GM18498 (cell line): ENCODE measurements at regions not wholly inside any gene's neighbourhood (a gene's known extent, or its start where the extent isn't known, plus 50 kb on each side); places are given as distances from the start of the nearest gene placed in this dataset.

Experiments used
- ATAC-seq: cut with Tn5 transposase; IDR thresholded peaks from one replicate; pipeline ENCODE4 v1.9.1; 2021; ENCODE audit warnings: mild to moderate bottlenecking, moderate library complexity; ENCODE audit not compliant: unreplicated experiment

DNA sequence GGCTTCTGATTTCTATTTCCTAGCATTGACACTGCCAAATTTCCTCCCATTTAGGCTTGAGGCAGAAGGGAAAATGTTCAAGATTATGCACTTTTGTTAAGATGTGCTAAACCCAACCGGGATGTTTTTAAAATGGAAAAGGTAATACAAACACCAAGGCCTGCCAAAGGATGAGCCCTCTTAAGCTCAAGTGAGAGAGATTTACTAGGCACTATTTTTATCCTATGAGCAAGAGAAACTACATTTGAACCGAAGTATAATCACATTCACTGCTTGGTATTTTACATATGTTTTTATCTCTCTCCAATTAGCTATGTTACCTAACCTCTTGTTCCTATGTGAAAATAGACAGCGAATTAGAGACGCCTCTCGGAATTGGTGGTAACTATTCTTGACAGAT, 295.8 kb downstream of the GABRB3 start:
- ATAC-seq: no peak

- no peak for ATAC-seq
These were observed 297.3 kb downstream of the GABRB3 start for GRCh38 chr15:26475554-26475953.

GRCh38 chr15:26472661-26473060, 300.2 kb downstream of the GABRB3 start:
- ATAC-seq: no peak

- ATAC-seq: no peak
These were observed 310.8 kb downstream of the GABRB3 start for GRCh38 chr15:26461847-26462608.

DNA sequence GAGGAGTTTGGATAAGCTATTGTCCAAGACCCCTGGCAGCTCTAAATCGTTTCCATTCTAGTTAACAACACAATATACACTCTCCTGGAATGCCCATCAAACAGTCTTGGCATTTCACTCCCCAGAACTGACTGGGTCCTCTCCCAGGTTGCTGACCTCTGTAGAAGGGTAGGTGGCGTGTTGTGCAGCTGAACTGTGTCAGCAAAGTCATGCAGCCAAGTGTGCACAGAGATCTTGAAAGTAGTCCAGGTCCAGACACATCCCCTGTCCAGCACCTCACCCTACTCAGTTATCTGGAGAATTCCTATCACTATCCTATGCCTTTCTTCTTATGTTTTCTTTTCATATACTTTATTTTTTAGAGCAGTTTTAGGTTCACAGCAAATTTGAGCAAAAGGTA, 312.7 kb downstream of the GABRB3 start:
- no peak for ATAC-seq

- ATAC-seq: no peak
These were observed 317.0 kb downstream of the GABRB3 start for GRCh38 chr15:26455828-26456227.

DNA sequence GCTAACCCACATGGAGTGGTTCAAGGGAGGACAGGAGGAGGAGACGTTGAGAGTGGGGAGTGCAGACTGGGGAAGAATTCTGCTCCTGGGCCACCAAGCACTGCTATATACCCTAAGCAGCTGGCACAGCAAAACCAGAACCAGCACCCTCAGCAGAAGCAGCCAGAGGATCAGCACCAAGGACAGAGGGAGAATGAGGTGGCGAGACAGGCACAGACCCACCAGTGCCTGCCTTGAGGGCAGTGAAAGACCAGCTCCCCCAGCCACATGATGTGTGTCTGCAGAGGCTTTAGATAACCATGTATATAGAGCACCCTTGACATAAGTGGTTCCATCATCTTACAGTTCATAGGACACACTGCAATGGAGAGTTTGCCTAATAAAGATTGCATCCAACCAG, 319.0 kb downstream of the GABRB3 start:
- no peak for ATAC-seq

DNA sequence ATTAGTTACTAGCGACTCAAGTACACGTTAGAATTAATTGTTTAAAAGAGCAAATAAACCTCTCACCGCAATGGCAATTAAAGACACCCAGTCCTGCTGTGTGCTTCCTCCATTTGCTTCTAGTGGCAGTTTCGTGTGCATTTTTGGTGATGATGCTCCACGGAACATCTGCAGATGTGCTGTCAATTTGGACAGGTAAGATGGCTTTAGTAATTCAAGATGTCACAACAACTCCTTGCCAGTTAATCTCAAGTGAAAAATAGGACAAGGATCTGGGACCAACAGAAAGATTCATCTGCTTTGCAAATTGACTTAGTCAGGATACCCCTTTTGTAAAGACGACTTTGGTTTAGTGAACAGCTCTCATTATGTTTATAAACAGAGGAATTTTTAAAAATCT, 320.9 kb downstream of the GABRB3 start:
- ATAC-seq: no peak

DNA sequence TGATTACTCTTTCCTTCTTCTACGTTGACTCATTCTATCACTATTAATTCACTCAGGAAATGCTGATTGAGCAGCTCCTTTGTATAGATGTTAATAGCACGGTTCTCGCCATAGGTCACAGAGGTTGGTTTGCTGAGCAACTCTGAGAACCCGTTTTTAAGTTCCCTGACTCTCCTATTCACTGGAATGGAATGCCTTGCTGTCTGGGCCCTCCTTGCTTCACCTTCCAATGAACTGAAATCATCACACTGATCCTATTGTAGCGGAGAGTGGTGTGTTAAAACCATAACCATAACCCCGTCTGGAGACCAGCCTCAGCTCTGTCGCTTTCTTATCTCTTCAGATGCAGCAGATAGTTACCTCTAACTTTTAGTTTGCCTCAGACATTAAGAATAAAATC, 323.6 kb downstream of the GABRB3 start:
- no peak for ATAC-seq

- ATAC-seq: no peak
These were observed 329.5 kb downstream of the GABRB3 start for GRCh38 chr15:26443321-26443720.

DNA sequence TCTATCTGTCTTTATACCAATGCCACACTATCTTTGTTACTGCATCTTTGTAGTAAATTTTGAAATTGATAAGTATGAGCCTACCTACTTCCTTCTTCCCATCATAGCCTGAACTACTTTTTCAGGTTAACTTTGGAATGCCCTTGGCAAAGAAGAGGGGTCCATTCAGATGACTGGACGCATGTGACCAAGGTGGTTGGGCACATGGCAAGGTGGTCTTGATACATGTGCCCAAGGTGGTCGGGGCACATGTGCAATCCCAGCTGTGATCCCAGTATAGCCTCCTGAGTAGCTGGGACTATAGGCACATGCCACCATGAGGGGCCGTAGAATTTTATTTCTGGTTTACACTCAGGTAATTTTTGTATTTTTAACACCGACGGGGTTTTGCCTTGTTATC, 330.2 kb downstream of the GABRB3 start:
- ATAC-seq: no peak

- ATAC-seq: no peak
These were observed 333.2 kb downstream of the GABRB3 start for GRCh38 chr15:26439681-26440080.

DNA sequence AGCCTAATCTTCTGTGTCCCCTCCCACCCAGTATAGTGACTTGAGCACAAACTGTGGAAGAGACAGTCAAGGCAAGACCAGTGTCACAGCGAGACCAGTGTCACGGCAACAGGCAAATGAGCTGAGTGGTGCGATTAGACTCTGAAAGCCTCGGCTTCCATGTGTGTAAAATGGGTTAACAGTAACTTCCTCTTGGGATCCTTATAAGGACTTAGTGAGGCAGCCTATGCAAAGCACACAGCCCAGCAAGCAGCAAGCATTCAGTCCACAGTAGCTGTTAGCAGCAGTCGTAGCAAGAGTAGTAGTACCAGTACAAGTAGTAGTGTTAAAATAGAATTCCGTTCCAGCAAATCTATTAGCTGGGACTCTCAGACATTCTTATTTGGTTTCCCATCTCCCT, 334.1 kb downstream of the GABRB3 start:
- ATAC-seq: no peak

DNA sequence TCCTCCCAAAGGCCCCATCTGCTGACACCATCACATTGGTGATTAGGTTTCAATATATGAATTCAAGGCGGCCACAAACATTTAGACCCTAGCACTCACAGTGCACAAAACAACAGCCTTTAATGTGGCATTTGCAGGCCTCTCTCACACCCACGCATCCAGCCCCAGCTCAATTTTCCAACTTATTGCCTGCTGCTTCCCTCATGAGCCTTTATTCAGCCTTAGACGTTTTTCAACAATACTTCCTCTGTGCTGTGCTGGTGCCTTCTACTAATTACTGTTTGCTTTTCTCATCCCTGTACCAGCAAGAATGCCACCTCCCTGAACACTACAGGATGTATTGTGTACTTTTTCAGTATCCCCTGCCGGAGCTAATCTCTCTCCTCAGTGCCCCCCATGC, 334.6 kb downstream of the GABRB3 start:
- ATAC-seq: no peak

- ATAC-seq: no peak
These were observed 339.0 kb downstream of the GABRB3 start for GRCh38 chr15:26433818-26434217.

GRCh38 chr15:26433060-26433459, 339.8 kb downstream of the GABRB3 start:
- ATAC-seq: no peak

DNA sequence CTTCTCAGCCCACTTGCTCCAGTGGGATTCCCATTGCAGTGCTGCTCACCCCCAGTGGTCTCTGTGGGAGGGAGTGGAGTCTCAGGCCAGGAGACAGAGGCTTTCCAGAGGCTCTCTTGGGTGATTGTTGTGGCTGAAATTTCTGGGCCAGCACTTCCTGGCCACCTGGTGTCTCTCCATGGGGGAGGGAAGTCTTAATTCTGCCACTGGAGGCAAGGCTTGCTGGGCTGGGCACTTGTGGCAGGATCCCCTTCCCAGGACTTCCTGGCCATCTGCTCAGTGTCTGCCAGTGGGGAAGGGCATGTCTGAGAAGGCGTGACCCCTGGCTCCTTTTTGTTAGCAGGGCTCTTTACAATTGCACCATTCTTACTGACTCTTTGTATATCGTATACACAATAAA, 351.8 kb downstream of the GABRB3 start:
- no peak for ATAC-seq

GRCh38 chr15:26395624-26396023, 377.2 kb downstream of the GABRB3 start:
- ATAC-seq: no peak

DNA sequence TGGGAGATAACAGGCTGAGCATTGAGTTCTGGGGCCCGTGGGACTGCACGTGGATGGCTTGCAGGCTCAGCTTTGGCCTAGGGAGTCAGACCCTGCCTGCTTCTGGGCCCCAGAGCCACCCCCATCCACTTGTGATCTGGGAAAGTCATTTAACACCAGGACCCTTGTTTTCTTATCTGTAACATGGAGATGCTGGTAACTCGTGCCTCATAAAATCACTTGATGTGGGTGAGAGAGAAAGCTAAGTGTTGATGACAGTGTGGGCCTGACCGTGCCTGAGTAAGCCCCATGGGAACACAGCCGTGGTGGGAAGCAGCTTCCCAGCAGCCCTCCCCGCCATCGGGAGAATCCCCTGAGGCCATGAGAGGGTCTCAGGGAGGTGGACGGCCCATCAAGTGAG, 378.1 kb downstream of the GABRB3 start:
- no peak for ATAC-seq

- ATAC-seq: no peak
These were observed 379.9 kb downstream of the GABRB3 start for GRCh38 chr15:26392956-26393355.

- no peak for ATAC-seq
These were observed 381.2 kb downstream of the GABRB3 start for GRCh38 chr15:26391567-26392194.

GRCh38 chr15:26382444-26383072, 390.3 kb downstream of the GABRB3 start:
- ATAC-seq: no peak
